HG03108 (cell line): ENCODE measurements at regions not wholly inside any gene's neighbourhood (a gene's known extent, or its start where the extent isn't known, plus 50 kb on each side); places are given as distances from the start of the nearest gene placed in this dataset.
"Not testable (repeated sequence)": the region's sequence is repeated elsewhere in the genome, so short reads cannot be mapped to it uniquely, and the experiment has no call there.

ENCODE experiments used
- ATAC-seq: cut with Tn5 transposase; IDR thresholded peaks from one replicate; pipeline ENCODE4 v1.9.1; 2021; ENCODE audit warnings: moderate library complexity; ENCODE audit not compliant: unreplicated experiment

GRCh38 chr1:178639326-178639725 is 85.7 kb upstream of the RALGPS2 start:
- ATAC-seq, result no peak

- ATAC-seq, result no peak
Measured at GRCh38 chr1:178642282-178642681, 82.8 kb upstream of the RALGPS2 start.

GRCh38 chr1:178643349-178643748 is 81.7 kb upstream of the RALGPS2 start:
- ATAC-seq, result no peak

- ATAC-seq, result no peak
Measured at GRCh38 chr1:178643831-178644230, 81.2 kb upstream of the RALGPS2 start.

- no peak for ATAC-seq
Measured at GRCh38 chr1:178644308-178645120, 80.5 kb upstream of the RALGPS2 start.

GRCh38 chr1:178645157-178645807 is 79.8 kb upstream of the RALGPS2 start:
- ATAC-seq, result no peak

- ATAC-seq, result no peak
Measured at GRCh38 chr1:178645808-178646200, 79.2 kb upstream of the RALGPS2 start.

GRCh38 chr1:178646821-178647220 is 78.2 kb upstream of the RALGPS2 start:
- no peak for ATAC-seq

GRCh38 chr1:178648151-178648550 is 76.9 kb upstream of the RALGPS2 start:
- ATAC-seq, result no peak

GRCh38 chr1:178649582-178650350 is 75.3 kb upstream of the RALGPS2 start:
- no peak for ATAC-seq

- no peak for ATAC-seq
Measured at GRCh38 chr1:178650934-178651511, 74.0 kb upstream of the RALGPS2 start.

- ATAC-seq, result no peak
Measured at GRCh38 chr1:178651742-178652141, 73.3 kb upstream of the RALGPS2 start.

- ATAC-seq, result no peak
Measured at GRCh38 chr1:178652506-178653490, 72.2 kb upstream of the RALGPS2 start.

GRCh38 chr1:178659789-178660208 is 65.2 kb upstream of the RALGPS2 start:
- peak; percentile 52 for ATAC-seq

GRCh38 chr1:178660461-178660860 is 64.6 kb upstream of the RALGPS2 start:
- ATAC-seq, result no peak

- peak; percentile 77 for ATAC-seq
Measured at GRCh38 chr1:178664278-178664677, 60.8 kb upstream of the RALGPS2 start.

GRCh38 chr1:178665579-178665978 is 59.5 kb upstream of the RALGPS2 start:
- no peak for ATAC-seq

- ATAC-seq, result not testable (repeated sequence)
Measured at GRCh38 chr1:178666891-178667290, 58.2 kb upstream of the RALGPS2 start.

GRCh38 chr1:178672434-178672833 is 52.6 kb upstream of the RALGPS2 start:
- no peak for ATAC-seq

GRCh38 chr1:178674559-178674958 is 50.5 kb upstream of the RALGPS2 start:
- ATAC-seq, result not testable (repeated sequence)
